Stimulated activated CD4-positive, alpha-beta T cell treated with anti-CD3 and anti-CD28 coated beads, TNF-alpha, amount 100 ng/mL, for 24 hours (primary cell): ENCODE measurements at regions not wholly inside any gene's neighbourhood (a gene's known extent, or its start where the extent isn't known, plus 50 kb on each side); places are given as distances from the start of the nearest gene placed in this dataset.
"Not testable (repeated sequence)": the region's sequence is repeated elsewhere in the genome, so short reads cannot be mapped to it uniquely, and the experiment has no call there.

ENCODE experiments used
- DNase-seq, 3 experiments: peaks; one replicate each; pipeline ENCODE4 v3.0.0-alpha.2; 2020; ENCODE audit warnings: low read depth in 3 of 3

DNA sequence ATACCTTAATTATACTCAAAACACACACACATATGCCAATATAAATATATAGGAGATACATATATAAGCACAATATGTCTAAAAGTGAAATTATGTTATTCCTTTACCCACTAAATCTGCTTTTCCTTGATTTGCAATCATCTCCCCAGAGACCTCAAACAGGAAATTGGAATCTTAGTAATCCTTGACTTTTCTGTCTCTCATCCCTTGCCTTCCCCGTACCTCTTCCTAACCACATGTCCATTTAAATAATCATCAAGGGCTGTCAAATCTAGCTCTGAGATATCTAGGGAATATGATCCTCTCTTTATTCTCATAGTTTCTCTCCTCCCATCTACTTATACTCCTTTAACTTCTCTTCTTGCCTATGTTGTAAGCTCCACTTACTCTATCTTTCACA is 336.6 kb downstream of the HGF start:
- no peak for DNase-seq

DNA sequence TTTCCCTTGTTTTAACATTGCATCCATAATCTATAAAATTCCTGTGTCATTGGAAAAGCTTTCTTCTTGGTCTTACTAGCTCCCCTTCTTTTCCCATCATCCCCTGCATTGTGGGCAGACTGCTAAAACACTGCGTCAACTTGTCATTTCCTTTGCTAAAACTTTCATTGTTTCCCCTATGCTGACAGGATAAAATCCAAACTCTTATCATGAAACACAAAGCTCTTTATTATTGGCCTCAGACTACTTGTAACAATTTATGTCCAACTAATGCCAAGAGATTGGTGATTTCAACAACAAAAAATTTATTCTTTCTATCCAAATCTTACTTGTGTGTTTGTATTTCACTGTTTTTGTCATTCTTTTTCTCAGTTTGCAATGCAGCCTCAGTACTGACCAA is 339.1 kb downstream of the HGF start:
- no peak for DNase-seq

DNA sequence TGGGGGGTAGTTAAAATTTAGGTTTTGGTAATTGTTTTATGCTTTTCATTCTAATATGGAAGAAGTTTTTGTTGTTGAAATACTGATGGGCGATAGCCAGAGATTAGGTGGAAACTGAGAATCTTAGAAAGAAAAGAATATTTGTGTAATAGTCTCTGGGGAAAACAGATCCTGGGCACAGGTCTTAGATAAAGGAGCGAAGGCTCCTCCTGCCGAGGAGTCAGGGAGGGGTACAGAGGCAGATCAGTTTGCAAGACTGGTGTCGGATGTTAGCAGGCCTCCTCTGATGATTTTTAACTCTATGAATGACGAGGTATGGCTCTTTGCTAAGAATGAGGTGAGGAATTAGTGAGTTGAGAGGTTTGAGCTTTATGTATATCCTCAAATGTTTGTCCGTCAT is 339.7 kb downstream of the HGF start:
- DNase-seq: no peak

DNA sequence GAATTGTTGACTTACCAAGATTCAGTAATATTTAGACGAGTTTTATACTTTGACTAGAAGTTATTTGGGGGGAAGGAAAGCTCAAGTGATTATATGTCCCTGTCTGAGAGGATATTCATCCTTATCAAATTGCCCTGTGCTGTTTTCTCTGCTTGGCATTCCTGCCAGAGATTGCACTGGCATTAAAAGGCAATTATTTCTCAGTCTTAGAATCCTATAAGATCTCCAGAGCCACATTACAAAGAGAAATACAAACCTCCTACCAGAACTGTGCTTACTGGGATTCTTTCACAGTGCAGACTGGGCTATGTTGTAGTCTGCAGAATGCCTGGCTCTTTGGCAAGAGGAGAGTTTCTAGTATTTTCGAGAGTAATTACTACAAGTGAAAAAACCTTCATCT is 342.4 kb downstream of the HGF start:
- DNase-seq: no peak

DNA sequence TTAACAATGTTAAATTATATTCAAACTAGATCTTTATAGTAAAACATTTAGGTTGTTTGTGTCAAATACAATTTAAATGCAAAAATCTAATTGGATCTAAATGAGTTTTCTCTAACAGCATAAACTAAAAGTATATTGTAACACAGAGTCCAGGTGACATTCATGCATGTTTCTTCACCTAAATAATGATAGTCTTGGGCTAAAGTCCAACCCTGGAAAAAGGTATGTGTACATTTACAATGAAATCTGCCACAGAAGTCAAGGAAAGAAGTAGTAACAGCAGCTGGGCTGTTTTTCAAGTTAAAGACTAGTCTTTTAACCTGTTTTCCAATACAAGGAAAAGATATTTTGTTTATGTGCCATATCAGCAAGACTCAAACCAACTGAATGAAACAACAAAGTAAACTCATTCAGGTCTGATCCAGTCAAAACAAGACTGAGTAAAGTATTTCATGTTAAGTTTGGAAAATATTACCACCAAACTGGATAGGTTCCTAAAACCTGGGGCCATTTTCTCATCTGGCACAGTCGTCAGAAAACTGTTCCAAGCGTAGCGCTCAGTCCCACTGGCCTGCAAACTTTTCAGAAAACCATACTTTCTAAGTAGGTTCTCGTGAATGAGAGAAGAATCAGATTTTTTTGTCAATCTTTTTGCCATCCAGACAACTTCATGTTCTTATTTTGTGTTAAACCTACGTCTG is 349.2 kb downstream of the HGF start:
- no peak for DNase-seq

DNA sequence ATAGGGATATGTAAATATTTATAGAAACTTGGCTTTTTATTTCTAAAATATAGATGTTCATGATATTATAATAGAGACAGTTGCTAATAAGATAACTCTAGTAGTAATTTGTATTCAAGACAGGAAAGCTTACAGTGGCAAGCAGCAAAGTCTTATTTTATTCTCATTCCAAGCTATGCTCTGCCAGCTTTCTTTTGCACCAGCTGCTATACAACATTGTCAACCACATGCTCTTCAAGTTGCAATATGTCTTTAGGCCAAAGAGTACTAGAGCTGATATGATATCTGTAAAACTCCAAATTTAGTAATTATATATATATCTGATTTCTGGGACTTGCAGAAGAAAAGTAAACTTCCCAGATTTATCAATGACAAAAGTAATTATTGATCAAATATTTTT is 350.1 kb downstream of the HGF start:
- no peak for DNase-seq

DNA sequence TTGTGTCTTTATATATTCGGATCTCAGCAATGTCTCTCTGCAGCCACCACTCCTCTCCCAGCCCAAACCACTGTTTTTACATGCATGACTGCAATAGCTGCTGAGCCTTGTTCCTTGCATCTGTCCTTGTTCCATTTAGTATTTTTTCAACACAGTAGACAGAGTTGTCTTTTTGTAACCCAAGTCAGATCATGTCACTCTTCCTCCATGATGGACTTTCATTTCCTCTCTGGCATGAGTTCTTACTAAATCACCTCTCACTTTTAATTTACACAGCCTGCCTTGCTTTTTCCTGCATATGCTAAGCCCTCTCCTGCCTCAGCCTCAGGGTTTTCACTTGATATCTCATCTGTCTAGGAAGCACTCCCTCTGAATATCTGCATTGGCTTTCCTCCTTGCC is 353.2 kb downstream of the HGF start:
- DNase-seq: no peak

DNA sequence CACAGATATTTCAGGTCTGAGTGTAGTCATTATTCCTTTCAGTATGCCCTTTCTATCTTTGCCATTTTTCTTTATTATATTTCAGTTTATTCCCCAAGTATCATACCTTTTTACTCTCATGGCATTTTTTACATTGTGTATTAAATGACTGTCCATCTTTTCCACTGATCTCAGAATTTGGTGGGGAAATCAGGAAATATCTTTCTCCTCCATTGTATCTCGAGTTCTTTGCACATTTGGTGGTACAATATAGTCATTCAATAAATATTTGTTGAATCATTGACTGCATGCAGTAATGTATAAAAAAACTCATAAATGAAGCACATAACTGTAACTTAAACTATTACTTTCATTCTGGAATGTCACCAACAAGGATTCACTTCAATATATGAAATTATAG is 354.7 kb downstream of the HGF start:
- no peak for DNase-seq

DNA sequence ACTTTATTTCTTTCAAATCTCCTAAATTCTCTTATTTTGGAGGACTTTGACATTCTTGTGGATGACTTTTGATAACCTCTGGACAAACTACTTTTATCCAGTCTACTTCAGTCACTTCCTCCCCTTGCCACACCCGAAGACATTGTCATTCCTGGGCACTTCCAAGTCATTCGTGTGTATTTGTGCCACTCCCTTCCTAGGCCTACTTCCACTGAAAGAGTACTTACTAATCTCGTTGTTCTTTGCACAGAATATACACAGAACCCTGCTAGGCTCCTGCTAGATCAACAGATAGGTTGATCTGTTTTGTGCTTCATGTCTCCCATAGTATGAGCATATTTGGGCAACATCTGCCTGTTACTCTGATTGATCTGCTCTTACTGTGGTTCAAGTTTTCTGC is 355.4 kb downstream of the HGF start:
- DNase-seq: no peak

DNA sequence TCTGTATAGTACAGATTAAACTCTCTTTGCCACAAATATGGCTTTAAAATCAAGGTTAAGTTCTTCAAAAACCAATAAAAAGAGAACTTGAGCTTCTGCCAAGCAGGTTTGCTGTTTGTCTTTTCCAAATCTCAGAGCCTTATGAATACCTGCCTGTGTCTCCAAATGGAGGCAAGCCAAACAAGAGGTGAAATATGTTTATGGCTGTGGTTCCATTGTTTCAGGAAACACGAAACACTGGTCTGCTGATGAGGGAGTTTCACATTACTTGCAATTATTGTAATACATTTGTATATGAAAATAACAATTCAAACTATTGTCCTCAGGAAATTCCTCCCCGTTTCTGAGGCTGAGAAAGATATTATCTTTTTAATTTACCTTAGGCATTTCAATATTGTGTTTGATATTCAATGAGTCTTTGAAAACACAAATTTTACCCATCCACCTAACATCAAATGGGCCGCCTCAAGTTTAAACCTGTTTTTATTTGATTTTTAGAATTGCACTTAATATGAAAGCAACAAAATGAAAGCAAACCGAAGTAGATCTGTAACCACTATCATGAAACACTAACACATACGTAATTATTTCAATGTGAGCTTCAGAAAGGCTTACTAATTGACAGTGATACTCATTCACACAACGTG is 359.3 kb downstream of the HGF start:
- DNase-seq: no peak

DNA sequence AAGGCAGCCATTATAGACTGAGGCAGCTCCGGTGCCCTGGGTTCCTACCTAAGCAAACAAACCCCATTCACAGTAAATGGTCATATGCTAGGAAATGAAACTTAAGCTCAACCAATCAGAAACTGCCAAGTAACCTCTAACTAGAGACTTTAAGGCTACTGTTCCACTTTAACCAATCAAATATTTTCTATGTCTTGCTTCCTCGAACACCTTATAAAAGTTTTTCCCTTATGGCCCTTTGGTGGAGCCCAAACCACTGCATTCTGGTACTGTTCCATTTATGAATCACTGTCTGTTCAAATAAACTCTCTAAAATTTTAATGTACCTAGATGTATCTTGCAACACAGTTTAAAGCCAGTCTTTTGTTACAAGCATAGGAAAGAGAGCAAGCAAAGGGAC is 361.1 kb downstream of the HGF start:
- DNase-seq: no peak

DNA sequence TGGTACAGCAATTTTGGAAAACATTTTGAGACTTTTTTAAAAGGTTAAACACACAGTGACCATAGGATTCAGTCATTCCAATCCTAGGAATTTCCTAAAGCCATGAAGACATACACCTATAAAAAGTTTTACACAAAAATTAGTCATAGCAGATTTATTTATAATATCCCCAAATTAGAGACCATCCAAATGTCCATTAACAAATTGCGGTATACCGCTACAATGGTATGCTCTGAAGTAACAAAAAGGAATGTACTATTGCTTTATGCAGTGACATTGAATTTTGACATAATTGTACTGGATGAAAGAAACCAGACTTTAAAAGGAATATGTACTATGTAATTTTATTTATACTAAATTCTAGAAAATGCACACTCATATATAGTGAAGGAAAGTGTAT is 362.8 kb downstream of the HGF start:
- DNase-seq: no peak

DNA sequence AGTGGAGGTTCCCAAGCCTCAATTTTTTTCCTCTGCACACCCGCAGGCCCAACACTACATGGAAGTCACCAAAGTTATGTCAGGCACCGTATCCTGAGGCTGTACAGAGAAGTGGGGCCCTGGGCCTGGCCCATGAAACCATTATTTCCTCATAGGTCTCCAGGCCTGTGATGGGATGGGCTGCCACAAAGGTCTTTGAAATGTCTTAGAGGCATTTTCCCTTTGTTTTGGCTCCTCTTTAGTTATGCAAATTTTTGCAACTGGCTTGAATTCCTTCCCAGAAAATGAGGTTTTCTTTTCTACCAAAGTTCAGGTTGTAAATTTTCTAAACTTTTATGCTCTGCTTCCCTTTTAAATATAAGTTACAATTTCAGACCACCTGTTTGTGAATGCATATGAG is 365.2 kb downstream of the HGF start:
- DNase-seq: no peak

DNA sequence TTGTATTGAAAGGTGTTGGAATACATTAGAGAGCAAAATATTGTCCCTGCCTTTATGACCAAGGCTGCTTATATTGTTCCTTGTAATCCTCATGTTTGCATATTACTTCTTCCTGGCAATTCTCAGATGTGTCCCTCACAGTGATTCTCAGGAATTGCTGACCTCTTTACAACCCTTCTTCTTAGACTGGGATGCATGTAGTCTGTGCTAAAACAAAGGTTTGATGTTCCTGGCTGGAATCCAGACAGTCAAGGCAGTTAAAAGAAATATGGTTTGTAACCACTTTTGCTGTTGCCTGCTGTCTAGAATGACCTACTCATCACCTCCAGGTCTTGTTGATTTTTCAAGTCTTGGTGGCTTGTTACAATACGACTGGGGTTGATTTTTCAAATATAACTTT is 367.6 kb downstream of the HGF start:
- no peak for DNase-seq

DNA sequence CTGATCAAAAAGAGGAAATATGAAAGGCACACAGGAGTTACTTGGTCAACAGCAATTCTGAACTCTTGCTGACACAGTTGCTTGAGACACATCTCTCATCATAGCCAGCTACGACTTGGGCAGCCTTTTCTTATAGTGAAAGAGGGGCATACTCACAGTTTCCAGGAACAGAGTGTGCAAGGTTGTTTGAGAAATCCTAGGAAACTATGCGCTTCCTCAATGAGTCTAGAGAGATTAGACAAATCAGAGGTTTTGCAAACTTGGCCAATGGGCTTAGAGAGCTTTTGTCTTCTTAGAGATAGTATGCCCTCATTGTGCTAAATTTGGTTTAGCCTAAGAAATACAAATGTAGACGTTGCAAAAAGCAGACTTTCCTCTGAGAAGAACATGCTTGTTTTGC is 370.4 kb downstream of the HGF start:
- no peak for DNase-seq

DNA sequence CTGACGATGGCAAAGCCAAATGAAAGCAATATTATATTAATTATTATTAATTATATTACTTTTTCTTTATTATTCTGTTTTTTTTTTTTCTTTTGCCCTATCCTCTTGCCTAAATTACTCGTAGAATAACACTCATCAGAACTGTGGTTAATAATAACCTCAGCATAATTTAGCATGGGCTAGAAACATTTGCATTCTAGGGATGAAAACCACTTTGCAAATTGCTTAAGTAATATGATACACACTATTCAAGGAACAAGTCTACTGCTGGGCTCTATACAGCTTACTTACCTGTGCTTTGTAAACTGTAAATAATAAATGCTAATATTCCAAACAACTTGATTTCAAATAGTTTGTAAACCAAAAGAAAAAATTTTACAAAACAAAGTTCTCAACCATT is 375.8 kb downstream of the HGF start:
- no peak for DNase-seq

DNA sequence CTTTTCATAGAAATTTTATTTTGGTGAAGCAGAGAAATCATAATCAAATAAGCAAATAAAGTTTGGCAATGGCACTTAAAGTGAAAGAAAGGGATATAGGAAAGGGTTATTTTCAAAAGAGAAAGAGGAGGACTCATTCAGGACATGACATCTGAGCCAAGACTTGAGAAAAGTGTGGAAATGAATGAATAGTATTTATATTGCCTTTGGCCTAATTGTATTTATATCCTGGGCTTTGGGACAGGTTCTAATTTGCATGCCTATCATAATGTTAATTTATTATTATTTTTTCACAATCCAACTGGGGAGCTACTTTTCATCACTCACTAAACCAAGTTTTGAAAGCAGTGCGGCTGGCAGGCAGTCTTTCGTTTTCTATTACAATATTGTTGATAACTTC is 376.8 kb downstream of the HGF start:
- DNase-seq: no peak

DNA sequence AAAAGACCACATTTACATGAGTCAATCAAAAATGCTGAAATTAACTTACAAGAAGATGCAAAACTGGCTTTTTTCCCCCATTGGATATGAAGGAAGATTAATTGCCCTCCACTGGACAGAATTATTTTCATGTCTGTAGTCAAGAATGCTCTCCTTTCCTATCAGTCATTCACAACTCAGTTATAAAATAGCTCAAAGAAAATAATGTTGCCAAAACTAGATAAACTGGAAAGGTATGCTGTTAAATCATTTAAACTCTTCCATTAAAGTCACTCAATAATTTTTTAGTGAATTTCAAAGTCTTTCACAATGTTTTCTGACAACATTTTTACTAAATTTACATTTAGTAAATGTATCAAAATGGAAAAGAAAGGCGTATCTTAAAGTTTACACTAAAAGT is 384.5 kb downstream of the HGF start:
- no peak for DNase-seq

DNA sequence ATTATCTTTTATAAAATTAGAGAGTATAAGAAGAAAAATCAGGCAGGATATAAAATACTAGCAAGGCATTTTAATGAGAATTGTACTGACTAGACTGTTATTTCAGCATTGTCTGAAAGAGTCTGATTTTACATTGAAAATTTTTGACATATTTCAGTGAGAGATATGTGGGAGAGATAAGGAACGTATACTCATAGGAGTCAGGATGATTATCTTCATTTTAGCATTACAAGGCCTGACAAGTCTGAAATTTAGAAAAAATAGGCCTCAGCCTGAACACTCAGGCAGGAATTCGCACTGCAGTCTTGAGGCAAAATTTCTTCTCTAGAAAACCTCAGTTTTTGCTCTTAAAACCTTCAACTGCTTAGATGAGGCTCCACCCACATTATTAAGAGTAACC is 386.0 kb downstream of the HGF start:
- no peak for DNase-seq

DNA sequence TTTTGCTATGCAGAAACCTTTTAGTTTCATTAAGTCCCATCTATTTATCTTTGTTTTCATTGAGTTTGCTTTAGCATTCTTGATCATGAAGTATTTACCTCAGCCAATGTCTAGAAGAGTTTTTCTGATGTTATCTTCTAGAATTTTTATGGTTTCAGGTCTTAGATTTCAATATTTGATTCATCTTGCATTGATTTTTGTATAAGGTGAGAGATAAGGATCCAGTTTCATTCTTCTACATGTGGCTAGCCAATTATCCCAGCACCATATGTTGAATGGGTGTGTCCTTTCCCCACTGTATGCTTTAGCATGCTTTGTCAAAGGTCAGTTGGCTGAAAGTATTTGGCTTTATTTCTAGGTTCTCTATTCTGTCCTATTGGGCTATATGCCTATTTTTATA is 395.2 kb downstream of the HGF start:
- not testable (repeated sequence) for DNase-seq

DNA sequence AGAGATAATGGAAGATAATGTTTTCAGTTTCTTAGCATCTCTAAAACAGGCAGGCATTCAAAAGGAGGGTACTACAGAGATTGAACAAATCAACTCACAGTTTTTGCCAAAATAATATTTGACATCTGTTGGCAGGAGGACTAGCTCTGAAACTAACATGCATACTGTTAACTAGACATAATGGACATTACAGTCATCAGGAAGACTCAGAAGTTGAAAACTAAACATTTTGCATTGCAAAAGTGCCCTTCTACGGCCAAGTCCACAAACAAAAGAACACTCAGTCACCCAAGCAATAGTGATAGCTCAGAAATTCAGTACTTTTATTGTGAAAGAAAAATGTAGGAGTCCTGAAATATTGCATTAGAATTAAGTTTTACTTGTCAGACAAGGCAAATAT is 399.0 kb downstream of the HGF start:
- DNase-seq: no peak

DNA sequence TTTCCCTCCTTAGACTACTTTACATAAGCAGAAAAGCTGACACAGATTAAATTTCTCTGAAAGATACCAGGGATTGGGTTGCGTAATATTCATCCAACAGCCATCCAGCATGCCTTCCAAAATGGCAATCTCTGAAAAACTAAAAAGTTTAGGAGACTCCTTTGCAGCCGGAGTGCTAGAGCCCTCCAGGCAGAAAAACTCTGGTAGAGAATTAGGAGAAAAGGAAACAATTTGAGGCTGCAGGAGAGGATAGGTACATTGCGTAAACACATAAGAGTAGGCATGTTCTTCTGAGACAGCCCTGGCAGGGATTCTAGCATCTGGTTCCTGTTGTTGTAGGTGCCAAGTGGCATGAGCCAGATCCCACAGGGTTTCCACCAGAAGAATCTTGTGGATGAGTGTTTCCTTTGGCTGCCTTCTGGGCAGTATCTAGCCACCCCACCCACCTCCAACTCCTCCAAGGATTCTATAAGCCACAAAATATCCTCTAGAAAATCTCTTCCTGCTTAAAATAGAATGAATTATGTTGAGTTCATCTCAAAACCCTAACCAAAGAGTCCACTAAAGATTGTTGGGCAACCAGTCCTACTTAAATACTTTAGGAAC is 402.4 kb downstream of the HGF start:
- no peak for DNase-seq

DNA sequence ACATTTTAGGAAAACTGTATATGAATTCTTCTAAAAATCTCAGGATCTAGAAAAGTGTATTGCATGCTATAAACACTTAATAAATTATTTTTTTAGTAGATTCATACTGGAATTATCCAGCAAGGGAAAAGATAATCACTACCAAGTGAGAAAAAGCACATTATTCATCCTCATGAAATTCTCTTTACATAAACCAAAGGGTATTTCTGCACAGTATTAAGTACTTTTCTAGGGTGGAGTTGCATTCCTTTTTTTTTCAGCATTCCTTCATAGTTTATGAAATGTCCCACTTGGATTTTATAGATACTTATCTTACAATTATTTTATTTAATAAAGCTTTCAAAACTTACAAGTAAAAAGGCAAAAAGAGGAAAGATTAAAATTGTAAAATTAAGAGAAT is 403.3 kb downstream of the HGF start:
- no peak for DNase-seq
